ENCODE measurements at regions not wholly inside any gene's neighbourhood (a gene's known extent, or its start where the extent isn't known, plus 50 kb on each side); places are given as distances from the start of the nearest gene placed in this dataset.

DNA sequence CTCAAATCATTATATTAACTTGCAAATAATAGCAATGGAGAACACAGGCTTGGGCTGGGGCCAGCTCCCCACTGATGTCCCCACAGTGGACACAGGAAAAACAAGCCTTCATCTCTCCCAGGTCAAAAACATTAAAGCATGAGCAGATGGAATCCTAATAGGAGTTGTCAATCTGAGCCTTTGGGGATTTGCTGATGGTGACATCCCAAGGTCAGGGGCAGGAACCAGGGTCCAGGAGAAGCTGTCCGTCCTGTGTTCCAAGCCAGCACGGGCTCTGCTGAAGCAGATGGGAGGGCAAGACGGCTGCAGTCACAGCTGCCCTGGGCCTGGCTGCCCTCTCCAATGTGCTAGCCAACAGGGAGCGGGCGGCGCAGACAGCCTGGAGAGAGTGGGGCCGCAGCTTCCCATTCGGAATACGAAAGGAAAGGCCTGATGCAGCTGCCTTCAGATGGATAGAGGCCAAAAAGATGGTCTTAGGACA is 135.5 kb downstream of the NDUFA10 start (continued):
- no peak for TF ChIP-seq TEAD1 (CRISPR knock-in tag; IDR thresholded peaks at IDR 0.05)

DNA sequence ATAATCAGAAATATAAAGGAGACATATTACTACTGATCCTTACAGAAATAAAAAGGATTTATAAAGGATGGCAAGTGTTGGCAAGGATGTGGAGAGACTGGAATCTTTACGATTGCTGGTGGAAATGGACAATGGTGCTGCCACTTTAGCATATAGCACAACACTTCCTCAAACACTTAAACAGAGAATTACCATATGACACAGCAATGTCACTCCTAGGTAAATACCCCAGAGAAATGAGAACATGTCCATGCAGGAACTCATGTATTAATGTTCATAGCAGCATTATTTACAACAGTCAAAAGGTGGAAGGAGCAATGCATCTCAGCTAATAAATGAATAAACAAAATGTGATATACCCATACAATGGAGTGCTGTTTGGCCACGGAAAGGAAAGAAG is 137.5 kb downstream of the NDUFA10 start:
- H3K9me1 ChIP-seq (ENCODE audit: control insufficient read depth, insufficient read depth, low read length): no peaks in the 10 kb centered on the region
- H3K79me2 ChIP-seq (ENCODE audit: control insufficient read depth, insufficient read depth, low read length): no peaks in the 10 kb centered on the region
- in situ Hi-C loops (cut with MboI): no loop called here
- ATAC-seq (no peak), FAIRE-seq (no peak), DNase-seq (ENCODE audit: extremely low read depth in 1 of 4, low spot score in 3 of 4) (no peak)
- H3K36me3 ChIP-seq (ENCODE audit: control insufficient read depth, insufficient read depth, low read length): no peaks in the 10 kb centered on the region
- H3K4me3 ChIP-seq: no peak overlapping the region
- POLR2A ChIA-PET: no interaction called here
- BruUV-seq (replicated peaks): no TSS peak
- H3K9me3 ChIP-seq (replicated peaks; ENCODE audit: control insufficient read depth, insufficient read depth, low read depth, low read length): peaks cover 3% of the 10 kb centered on the region; the same call in 1 of the 2 replicates
- H3K27me3 ChIP-seq (ENCODE audit: control insufficient read depth in 2 of 2, insufficient read depth in 2 of 2, low read length in 2 of 2): no peaks in the 10 kb centered on the region
- intact Hi-C loops (cut with micrococcal nuclease): no loop called here
- CTCF ChIA-PET (ENCODE audit: low intra/inter-chr PET ratio): no interaction called here
- H3K4me2 ChIP-seq (ENCODE audit: insufficient read depth, low read length): no peak overlapping the region
- TF ChIP-seq ZKSCAN8 (CRISPR knock-in tag; IDR thresholded peaks at IDR 0.05) (no peak), HIVEP1 (CRISPR knock-in tag; IDR thresholded peaks at IDR 0.05) (no peak), TRIM24 (IDR thresholded peaks at IDR 0.05) (no peak), FIP1L1 (IDR thresholded peaks at IDR 0.05; ENCODE audit: low read depth, low read length, poor library complexity, severe bottlenecking) (no peak), SP2 (IDR thresholded peaks at IDR 0.05; ENCODE audit: extremely low read depth, low read depth, low read length, poor library complexity, severe bottlenecking) (no peak)
- TF ChIP-seq, protein P1, sequence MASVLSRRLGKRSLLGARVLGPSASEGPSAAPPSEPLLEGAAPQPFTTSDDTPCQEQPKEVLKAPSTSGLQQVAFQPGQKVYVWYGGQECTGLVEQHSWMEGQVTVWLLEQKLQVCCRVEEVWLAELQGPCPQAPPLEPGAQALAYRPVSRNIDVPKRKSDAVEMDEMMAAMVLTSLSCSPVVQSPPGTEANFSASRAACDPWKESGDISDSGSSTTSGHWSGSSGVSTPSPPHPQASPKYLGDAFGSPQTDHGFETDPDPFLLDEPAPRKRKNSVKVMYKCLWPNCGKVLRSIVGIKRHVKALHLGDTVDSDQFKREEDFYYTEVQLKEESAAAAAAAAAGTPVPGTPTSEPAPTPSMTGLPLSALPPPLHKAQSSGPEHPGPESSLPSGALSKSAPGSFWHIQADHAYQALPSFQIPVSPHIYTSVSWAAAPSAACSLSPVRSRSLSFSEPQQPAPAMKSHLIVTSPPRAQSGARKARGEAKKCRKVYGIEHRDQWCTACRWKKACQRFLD (CRISPR knock-in tag; IDR thresholded peaks at IDR 0.05): no peak
- TF ChIP-seq, protein P2, sequence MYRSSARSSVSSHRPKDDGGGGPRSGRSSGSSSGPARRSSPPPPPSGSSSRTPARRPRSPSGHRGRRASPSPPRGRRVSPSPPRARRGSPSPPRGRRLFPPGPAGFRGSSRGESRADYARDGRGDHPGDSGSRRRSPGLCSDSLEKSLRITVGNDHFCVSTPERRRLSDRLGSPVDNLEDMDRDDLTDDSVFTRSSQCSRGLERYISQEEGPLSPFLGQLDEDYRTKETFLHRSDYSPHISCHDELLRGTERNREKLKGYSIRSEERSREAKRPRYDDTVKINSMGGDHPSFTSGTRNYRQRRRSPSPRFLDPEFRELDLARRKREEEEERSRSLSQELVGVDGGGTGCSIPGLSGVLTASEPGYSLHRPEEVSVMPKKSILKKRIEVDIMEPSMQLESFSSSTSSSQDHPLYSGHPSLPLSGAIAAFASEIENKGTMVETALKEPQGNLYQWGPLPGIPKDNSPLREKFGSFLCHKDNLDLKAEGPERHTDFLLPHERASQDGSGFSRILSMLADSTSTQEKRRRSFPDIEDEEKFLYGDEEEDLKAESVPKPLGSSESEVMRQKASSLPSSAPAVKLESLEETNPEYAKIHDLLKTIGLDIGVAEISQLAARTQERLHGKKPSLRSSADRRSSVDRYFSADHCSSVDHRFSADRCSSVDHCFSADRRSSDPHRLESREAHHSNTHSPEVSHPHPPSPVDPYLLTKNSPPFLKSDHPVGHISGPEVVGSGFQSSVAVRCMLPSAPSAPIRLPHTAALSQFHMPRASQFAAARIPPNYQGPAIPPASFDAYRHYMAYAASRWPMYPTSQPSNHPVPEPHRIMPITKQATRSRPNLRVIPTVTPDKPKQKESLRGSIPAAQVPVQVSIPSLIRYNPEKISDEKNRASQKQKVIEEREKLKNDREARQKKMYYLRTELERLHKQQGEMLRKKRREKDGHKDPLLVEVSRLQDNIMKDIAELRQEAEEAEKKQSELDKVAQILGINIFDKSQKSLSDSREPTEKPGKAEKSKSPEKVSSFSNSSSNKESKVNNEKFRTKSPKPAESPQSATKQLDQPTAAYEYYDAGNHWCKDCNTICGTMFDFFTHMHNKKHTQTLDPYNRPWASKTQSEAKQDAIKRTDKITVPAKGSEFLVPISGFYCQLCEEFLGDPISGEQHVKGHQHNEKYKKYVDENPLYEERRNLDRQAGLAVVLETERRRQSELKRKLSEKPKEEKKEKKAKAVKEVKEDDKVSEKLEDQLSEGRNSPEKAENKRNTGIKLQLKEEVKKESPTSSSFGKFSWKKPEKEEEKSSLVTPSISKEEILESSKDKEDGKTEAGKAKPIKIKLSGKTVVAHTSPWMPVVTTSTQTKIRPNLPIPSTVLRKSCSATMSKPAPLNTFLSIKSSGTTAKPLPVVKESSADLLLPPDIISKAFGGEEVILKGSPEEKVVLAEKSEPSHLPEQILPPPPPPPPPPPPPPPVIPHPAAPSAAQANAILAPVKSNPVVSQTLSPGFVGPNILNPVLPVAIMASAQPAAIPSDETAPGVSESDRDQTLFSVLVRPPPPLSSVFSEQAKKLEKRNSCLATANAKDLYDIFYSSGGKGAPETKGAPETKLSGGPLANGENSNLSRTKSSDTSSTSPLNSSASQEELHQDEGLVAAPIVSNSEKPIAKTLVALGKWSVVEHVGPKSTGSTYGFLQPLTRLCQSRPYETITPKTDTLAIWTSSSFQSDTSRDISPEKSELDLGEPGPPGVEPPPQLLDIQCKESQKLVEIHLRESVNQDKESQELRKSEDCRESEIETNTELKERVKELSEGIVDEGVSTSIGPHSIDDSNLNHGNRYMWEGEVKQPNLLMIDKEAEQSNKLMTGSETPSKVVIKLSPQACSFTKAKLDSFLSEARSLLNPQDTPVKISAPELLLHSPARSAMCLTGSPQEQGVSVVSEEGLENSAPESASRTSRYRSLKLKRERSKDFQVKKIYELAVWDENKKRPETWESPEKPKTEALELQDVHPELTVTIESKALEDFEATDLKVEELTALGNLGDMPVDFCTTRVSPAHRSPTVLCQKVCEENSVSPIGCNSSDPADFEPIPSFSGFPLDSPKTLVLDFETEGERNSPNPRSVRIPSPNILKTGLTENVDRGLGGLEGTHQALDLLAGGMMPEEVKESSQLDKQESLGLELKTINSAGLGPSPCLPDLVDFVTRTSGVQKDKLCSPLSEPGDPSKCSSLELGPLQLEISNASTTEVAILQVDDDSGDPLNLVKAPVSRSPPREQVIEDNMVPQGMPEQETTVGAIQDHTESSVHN (IDR thresholded peaks at IDR 0.05; ENCODE audit: borderline replicate concordance in 1 of 2, low read depth in 1 of 2): no peak
- H3K27ac ChIP-seq (ENCODE audit: extremely low read depth, low read depth, low read length): no peak overlapping the region
- no peak overlapping the region for H3K9ac ChIP-seq (ENCODE audit: insufficient read depth in 1 of 2, low read depth in 2 of 2, low read length in 2 of 2)
- H3K4me1 ChIP-seq (replicated peaks in 1 of 2; ENCODE audit: control insufficient read depth in 2 of 2, insufficient read depth in 2 of 2, low read length in 2 of 2): no peaks in the 10 kb centered on the region
- H2AFZ ChIP-seq (ENCODE audit: low read depth, low read length): no peak overlapping the region
- 17% methylated on average over 2 of the region's 2 CpGs for WGBS (ENCODE audit: insufficient coverage, low coverage, missing lambda C conversion rate)
- no peaks in the 10 kb centered on the region for H4K20me1 ChIP-seq (replicated peaks; ENCODE audit: control insufficient read depth, insufficient read depth, low read length)
